Ishikawa (cell line): ENCODE measurements at regions not wholly inside any gene's neighbourhood (a gene's known extent, or its start where the extent isn't known, plus 50 kb on each side); places are given as distances from the start of the nearest gene placed in this dataset.

Experiments
- CEBPB ChIP-seq: IDR thresholded peaks from 2 replicates; pipeline ENCODE4 v1.6.1; 2012
- FOXM1 ChIP-seq: IDR thresholded peaks from 2 replicates; pipeline ENCODE4 v1.6.1; 2012; ENCODE audit warnings: low read depth, borderline replicate concordance
- RAD21 ChIP-seq: IDR thresholded peaks from 2 replicates; pipeline ENCODE4 v1.6.1; 2012; ENCODE audit warnings: low read depth
- TAF1 ChIP-seq: IDR thresholded peaks from 2 replicates; pipeline ENCODE4 v1.6.1; 2012; ENCODE audit warnings: low read depth, mild to moderate bottlenecking
- TCF12 ChIP-seq: IDR thresholded peaks from 2 replicates; pipeline ENCODE4 v1.6.1; 2012; ENCODE audit warnings: low read depth
- TEAD4 ChIP-seq: IDR thresholded peaks from 2 replicates; pipeline ENCODE4 v1.6.1; 2012
- USF1 ChIP-seq: IDR thresholded peaks from 2 replicates; pipeline ENCODE4 v1.6.1; 2012

- TF ChIP-seq TAF1 (no peak), TEAD4 (no peak), CEBPB (no peak), TCF12 (no peak), USF1 (no peak), FOXM1 (no peak), RAD21 (no peak)
These were observed 130.5 kb upstream of the SLC24A3 start for GRCh38 chr20:19081937-19082336.
